SK-N-SH treated with all-trans-retinoic acid at 6 μM for 48 hours (cell line): ENCODE measurements at regions not wholly inside any gene's neighbourhood (a gene's known extent, or its start where the extent isn't known, plus 50 kb on each side); places are given as distances from the start of the nearest gene placed in this dataset.
"Not testable (repeated sequence)": the region's sequence is repeated elsewhere in the genome, so short reads cannot be mapped to it uniquely, and the experiment has no call there.

Source experiments
- ATAC-seq: fragments of 200-7000 bp; cut with Tn5 transposase; 3 replicates; pipeline ENCODE4 v1.9.1; 2020; ENCODE audit warnings: mild to moderate bottlenecking, moderate library complexity
- ARNTL ChIP-seq: fragments of 450-650 bp; formaldehyde crosslinking; IDR thresholded peaks from 2 replicates; pipeline ENCODE4 v1.5.0; 2020; ENCODE audit warnings: low read depth, mild to moderate bottlenecking, moderate library complexity, borderline replicate concordance
- BACH2 ChIP-seq: fragments of 250-450 bp; sonication (Bioruptor Pico); IDR thresholded peaks from 2 replicates; pipeline ENCODE4 v1.9.0; 2021; ENCODE audit warnings: mild to moderate bottlenecking, borderline replicate concordance
- ESRRG ChIP-seq: fragments of 250-450 bp; sonication (Bioruptor Pico); IDR thresholded peaks from 2 replicates; pipeline ENCODE4 v1.6.1; 2021; ENCODE audit warnings: mild to moderate bottlenecking
- GLIS3 ChIP-seq: fragments of 250-450 bp; sonication (Bioruptor Pico); IDR thresholded peaks from 2 replicates; pipeline ENCODE4 v1.5.0; 2020; ENCODE audit warnings: mild to moderate bottlenecking, moderate library complexity
- PPARA ChIP-seq: fragments of 250-450 bp; sonication (Bioruptor Pico); IDR thresholded peaks from 2 replicates; pipeline ENCODE4 v1.5.0; 2020; ENCODE audit warnings: mild to moderate bottlenecking, borderline replicate concordance
- RARB ChIP-seq: fragments of 250-450 bp; sonication (Bioruptor Pico); IDR thresholded peaks from 2 replicates; pipeline ENCODE4 v1.8.0; 2021; ENCODE audit warnings: mild to moderate bottlenecking, moderate library complexity
- SNAI2 ChIP-seq: fragments of 250-450 bp; sonication (Bioruptor Pico); IDR thresholded peaks from 2 replicates; pipeline ENCODE4 v1.5.0; 2020; ENCODE audit warnings: mild to moderate bottlenecking, moderate library complexity
- TCF4 ChIP-seq: fragments of 250-450 bp; sonication (Bioruptor Pico); IDR thresholded peaks from 2 replicates; pipeline ENCODE4 v1.8.0; 2021; ENCODE audit warnings: mild to moderate bottlenecking, moderate library complexity, borderline replicate concordance
- TOX ChIP-seq: fragments of 250-450 bp; sonication (Bioruptor Pico); IDR thresholded peaks from 2 replicates; pipeline ENCODE4 v1.8.0; 2021; ENCODE audit warnings: mild to moderate bottlenecking, moderate library complexity, borderline replicate concordance
- ZFP3 ChIP-seq: fragments of 250-450 bp; sonication (Bioruptor Pico); IDR thresholded peaks from 2 replicates; pipeline ENCODE4 v1.5.0; 2020; ENCODE audit warnings: mild to moderate bottlenecking, moderate library complexity
- ZFP30 ChIP-seq: fragments of 450-650 bp; formaldehyde crosslinking; IDR thresholded peaks from 2 replicates; pipeline ENCODE4 v1.5.0; 2022; ENCODE audit warnings: mild to moderate bottlenecking, moderate library complexity
- ZNF8 ChIP-seq: fragments of 450-650 bp; formaldehyde crosslinking; IDR thresholded peaks from 2 replicates; pipeline ENCODE4 v1.5.0; 2020; ENCODE audit warnings: mild to moderate bottlenecking, moderate library complexity
- TF ChIP-seq, protein P1 (sequence below): fragments of 250-450 bp; sonication (Bioruptor Pico); IDR thresholded peaks from 2 replicates; pipeline ENCODE4 v1.5.0; 2020; ENCODE audit warnings: mild to moderate bottlenecking, moderate library complexity
- TF ChIP-seq, protein P2 (sequence below): fragments of 250-450 bp; sonication (Bioruptor Pico); IDR thresholded peaks from 2 replicates; pipeline ENCODE4 v1.5.1; 2021; ENCODE audit warnings: mild to moderate bottlenecking, moderate library complexity
- TF ChIP-seq, protein P3 (sequence below): fragments of 250-450 bp; sonication (Bioruptor Pico); IDR thresholded peaks from 2 replicates; pipeline ENCODE4 v1.8.0; 2020; ENCODE audit warnings: mild to moderate bottlenecking, moderate library complexity, borderline replicate concordance
- TF ChIP-seq, protein P4 (sequence below): fragments of 250-450 bp; sonication (Bioruptor Pico); IDR thresholded peaks from 2 replicates; pipeline ENCODE4 v1.8.0; 2021; ENCODE audit warnings: low read depth, mild to moderate bottlenecking, moderate library complexity, borderline replicate concordance

DNA sequence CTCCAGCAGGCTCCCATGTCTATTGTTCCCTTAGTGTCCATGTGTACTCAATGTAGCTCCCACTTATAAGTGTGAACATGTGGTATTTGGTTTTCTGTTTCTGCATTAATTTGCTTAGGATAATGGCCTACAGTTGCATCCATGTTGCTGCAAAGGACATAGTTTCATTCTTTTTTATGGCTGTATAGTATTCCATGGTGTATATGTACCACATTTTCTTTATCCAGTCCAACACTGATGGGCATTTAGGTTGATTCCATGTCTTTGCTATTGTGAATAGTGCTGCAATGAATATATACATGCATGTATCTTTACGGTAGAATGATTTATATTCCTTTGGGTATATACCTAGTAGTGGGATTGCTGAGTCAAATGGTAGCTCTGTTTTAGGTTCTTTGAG, 116.5 kb upstream of the UGP2 start:
- TF ChIP-seq ZNF8 (CRISPR knock-in tag), result peak; percentile 70
- ATAC-seq, result not testable (repeated sequence)

DNA sequence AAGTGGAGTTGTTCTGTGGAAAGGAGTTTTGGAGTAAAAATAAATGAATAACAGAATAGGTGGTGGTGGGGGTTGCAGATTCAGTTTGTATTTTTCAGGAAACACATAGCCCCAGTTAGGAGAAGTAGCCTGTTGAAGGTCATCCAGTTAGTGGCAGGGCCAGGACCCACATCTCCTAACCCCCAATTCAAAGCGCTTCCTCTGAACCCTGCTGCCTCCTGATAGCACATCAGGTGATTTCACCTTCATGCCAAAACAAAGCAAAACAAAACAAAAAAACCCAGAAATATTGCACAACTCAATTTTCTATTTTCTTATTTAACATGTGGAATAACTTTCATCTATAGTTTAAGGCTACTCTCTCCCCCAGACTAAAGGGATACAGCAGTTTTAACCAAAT, 112.3 kb upstream of the UGP2 start:
- no peak for TF ChIP-seq ZNF8 (CRISPR knock-in tag)
- TF ChIP-seq ZFP3, result no peak
- TF ChIP-seq, protein P1, sequence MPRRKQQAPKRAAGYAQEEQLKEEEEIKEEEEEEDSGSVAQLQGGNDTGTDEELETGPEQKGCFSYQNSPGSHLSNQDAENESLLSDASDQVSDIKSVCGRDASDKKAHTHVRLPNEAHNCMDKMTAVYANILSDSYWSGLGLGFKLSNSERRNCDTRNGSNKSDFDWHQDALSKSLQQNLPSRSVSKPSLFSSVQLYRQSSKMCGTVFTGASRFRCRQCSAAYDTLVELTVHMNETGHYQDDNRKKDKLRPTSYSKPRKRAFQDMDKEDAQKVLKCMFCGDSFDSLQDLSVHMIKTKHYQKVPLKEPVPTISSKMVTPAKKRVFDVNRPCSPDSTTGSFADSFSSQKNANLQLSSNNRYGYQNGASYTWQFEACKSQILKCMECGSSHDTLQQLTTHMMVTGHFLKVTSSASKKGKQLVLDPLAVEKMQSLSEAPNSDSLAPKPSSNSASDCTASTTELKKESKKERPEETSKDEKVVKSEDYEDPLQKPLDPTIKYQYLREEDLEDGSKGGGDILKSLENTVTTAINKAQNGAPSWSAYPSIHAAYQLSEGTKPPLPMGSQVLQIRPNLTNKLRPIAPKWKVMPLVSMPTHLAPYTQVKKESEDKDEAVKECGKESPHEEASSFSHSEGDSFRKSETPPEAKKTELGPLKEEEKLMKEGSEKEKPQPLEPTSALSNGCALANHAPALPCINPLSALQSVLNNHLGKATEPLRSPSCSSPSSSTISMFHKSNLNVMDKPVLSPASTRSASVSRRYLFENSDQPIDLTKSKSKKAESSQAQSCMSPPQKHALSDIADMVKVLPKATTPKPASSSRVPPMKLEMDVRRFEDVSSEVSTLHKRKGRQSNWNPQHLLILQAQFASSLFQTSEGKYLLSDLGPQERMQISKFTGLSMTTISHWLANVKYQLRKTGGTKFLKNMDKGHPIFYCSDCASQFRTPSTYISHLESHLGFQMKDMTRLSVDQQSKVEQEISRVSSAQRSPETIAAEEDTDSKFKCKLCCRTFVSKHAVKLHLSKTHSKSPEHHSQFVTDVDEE (CRISPR knock-in tag), result no peak
- TF ChIP-seq PPARA, result no peak
- TF ChIP-seq, protein P2, sequence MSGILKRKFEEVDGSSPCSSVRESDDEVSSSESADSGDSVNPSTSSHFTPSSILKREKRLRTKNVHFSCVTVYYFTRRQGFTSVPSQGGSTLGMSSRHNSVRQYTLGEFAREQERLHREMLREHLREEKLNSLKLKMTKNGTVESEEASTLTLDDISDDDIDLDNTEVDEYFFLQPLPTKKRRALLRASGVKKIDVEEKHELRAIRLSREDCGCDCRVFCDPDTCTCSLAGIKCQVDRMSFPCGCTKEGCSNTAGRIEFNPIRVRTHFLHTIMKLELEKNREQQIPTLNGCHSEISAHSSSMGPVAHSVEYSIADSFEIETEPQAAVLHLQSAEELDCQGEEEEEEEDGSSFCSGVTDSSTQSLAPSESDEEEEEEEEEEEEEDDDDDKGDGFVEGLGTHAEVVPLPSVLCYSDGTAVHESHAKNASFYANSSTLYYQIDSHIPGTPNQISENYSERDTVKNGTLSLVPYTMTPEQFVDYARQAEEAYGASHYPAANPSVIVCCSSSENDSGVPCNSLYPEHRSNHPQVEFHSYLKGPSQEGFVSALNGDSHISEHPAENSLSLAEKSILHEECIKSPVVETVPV (CRISPR knock-in tag), result no peak
- no peak for TF ChIP-seq ARNTL
- no peak for TF ChIP-seq RARB (CRISPR knock-in tag)
- TF ChIP-seq, protein P3, sequence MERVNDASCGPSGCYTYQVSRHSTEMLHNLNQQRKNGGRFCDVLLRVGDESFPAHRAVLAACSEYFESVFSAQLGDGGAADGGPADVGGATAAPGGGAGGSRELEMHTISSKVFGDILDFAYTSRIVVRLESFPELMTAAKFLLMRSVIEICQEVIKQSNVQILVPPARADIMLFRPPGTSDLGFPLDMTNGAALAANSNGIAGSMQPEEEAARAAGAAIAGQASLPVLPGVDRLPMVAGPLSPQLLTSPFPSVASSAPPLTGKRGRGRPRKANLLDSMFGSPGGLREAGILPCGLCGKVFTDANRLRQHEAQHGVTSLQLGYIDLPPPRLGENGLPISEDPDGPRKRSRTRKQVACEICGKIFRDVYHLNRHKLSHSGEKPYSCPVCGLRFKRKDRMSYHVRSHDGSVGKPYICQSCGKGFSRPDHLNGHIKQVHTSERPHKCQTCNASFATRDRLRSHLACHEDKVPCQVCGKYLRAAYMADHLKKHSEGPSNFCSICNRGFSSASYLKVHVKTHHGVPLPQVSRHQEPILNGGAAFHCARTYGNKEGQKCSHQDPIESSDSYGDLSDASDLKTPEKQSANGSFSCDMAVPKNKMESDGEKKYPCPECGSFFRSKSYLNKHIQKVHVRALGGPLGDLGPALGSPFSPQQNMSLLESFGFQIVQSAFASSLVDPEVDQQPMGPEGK, result no peak
- TF ChIP-seq BACH2 (CRISPR knock-in tag), result no peak
- TF ChIP-seq GLIS3 (CRISPR knock-in tag), result no peak
- TF ChIP-seq, protein P4, sequence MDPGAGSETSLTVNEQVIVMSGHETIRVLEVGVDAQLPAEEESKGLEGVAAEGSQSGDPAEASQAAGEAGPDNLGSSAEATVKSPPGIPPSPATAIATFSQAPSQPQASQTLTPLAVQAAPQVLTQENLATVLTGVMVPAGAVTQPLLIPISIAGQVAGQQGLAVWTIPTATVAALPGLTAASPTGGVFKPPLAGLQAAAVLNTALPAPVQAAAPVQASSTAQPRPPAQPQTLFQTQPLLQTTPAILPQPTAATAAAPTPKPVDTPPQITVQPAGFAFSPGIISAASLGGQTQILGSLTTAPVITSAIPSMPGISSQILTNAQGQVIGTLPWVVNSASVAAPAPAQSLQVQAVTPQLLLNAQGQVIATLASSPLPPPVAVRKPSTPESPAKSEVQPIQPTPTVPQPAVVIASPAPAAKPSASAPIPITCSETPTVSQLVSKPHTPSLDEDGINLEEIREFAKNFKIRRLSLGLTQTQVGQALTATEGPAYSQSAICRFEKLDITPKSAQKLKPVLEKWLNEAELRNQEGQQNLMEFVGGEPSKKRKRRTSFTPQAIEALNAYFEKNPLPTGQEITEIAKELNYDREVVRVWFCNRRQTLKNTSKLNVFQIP, result no peak
- no peak for TF ChIP-seq ESRRG (CRISPR knock-in tag)
- TF ChIP-seq TCF4 (CRISPR knock-in tag), result no peak
- ATAC-seq, result no peak

DNA sequence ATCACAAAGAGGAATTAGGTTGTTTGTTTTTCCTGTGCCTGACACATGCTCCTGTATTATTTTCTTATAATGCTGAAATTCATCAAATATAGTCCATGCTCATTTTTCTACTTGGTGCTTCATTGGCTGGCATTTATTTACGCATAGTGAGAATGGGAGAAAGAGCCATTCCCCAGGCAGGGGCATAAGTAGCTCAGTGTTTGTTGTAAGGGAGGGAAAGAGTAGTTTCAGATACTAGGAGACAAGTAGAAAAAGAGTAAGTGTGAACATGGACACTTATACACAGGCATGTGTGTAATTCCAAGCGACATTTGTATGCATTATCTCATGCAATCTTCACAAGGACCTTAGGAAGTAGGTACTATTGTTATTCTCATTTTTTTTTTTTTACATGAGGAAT, 111.9 kb upstream of the UGP2 start:
- ATAC-seq, result no peak
- TF ChIP-seq, protein P2 (CRISPR knock-in tag), result no peak
- TF ChIP-seq SNAI2 (CRISPR knock-in tag), result no peak

DNA sequence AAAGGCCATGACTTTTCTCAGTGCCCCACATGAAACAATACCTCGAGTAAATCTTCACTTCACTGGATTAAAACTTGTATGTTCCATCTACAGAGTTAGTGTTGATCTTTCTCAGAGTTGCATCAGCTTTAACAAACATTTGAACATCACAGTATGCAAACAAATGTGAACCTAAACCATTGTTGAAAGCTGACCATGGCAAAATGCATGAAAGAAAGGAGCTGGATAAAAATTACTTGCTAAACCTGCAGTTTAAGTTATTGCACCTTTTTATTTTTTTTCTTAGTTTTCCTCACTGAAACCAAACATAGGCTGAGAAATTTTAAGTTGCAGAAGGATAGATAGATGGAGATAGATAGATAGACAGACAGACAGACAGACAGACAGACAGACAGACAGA, 107.2 kb upstream of the UGP2 start:
- ATAC-seq, result no peak

More for the DNA sequence above, 107.2 kb upstream of the UGP2 start:
- TF ChIP-seq, protein P2 (CRISPR knock-in tag), result no peak
- TF ChIP-seq SNAI2 (CRISPR knock-in tag) (no peak), TCF4 (CRISPR knock-in tag) (no peak), RARB (CRISPR knock-in tag) (no peak), ARNTL (no peak), PPARA (no peak), ZFP30 (CRISPR knock-in tag) (no peak), TOX (no peak), BACH2 (CRISPR knock-in tag) (no peak)
